Loucy (cell line): ENCODE measurements at regions not wholly inside any gene's neighbourhood (a gene's known extent, or its start where the extent isn't known, plus 50 kb on each side); places are given as distances from the start of the nearest gene placed in this dataset.

Experiments
- H2AFZ ChIP-seq: fragments of 200-600 bp; sonication (generic); 2 replicates; pipeline ENCODE4 v1.6.0; 2016; ENCODE audit warnings: antibody characterized with exemption, mild to moderate bottlenecking, low read length, moderate library complexity
- H3F3A ChIP-seq: fragments of 200-600 bp; 2 replicates; pipeline ENCODE4 v1.6.0; 2016; ENCODE audit warnings: antibody characterized with exemption, low read depth, mild to moderate bottlenecking
- H3K27me3 ChIP-seq: fragments of 200-600 bp; sonication (generic); 2 replicates; pipeline ENCODE4 v1.6.1; 2014; ENCODE audit warnings: low read length, mild to moderate bottlenecking; ENCODE audit not compliant: insufficient read depth, poor library complexity, severe bottlenecking
- H3K36me3 ChIP-seq: fragments of 200-600 bp; sonication (generic); 2 replicates; pipeline ENCODE4 v1.6.1; 2016; ENCODE audit warnings: low read length; ENCODE audit not compliant: insufficient read depth
- H3K4me1 ChIP-seq: fragments of 200-600 bp; sonication (generic); 2 replicates; pipeline ENCODE4 v1.5.1; 2014; ENCODE audit warnings: low read length, mild to moderate bottlenecking; ENCODE audit not compliant: insufficient read depth, poor library complexity, severe bottlenecking
- H3K4me2 ChIP-seq: fragments of 200-600 bp; sonication (generic); 2 replicates; pipeline ENCODE4 v1.6.0; 2014; ENCODE audit warnings: antibody characterized with exemption, low read length, low read depth, mild to moderate bottlenecking; ENCODE audit not compliant: poor library complexity, severe bottlenecking
- H3K4me3 ChIP-seq: fragments of 200-600 bp; sonication (generic); 2 replicates; pipeline ENCODE4 v1.5.1; 2014; ENCODE audit warnings: low read length, mild to moderate bottlenecking, mixed read lengths; ENCODE audit not compliant: poor library complexity, severe bottlenecking
- H3K79me2 ChIP-seq: fragments of 200-600 bp; sonication (generic); 2 replicates; pipeline ENCODE4 v1.6.1; 2014; ENCODE audit warnings: low read length; ENCODE audit not compliant: insufficient read depth
- H3K9ac ChIP-seq: fragments of 200-600 bp; sonication (generic); 2 replicates; pipeline ENCODE4 v1.6.0; 2014; ENCODE audit warnings: mild to moderate bottlenecking, low read depth, low read length, moderate library complexity; ENCODE audit not compliant: poor library complexity, severe bottlenecking
- H3K9me2 ChIP-seq: fragments of 200-600 bp; sonication (generic); replicated peaks from 2 replicates; pipeline ENCODE4 v1.6.1; 2016; ENCODE audit warnings: low read depth, low read length, mixed read lengths
- H3K9me3 ChIP-seq: fragments of 200-600 bp; sonication (generic); 2 replicates; pipeline ENCODE4 v1.6.1; 2014; ENCODE audit warnings: mild to moderate bottlenecking, antibody characterized with exemption, low read length, low read depth; ENCODE audit not compliant: insufficient read depth
- H4K20me1 ChIP-seq: fragments of 200-600 bp; sonication (generic); 2 replicates; pipeline ENCODE4 v1.6.0; 2014; ENCODE audit warnings: antibody characterized with exemption, low read length, mild to moderate bottlenecking; ENCODE audit not compliant: insufficient read depth, poor library complexity, severe bottlenecking
- CTCF ChIP-seq: fragments of 200-600 bp; sonication (generic); conservative IDR thresholded peaks from 2 replicates; pipeline ENCODE4 v1.5.1; 2014; ENCODE audit warnings: mild to moderate bottlenecking, antibody characterized with exemption, low read length
- EZH2phosphoT487 ChIP-seq: fragments of 200-600 bp; IDR thresholded peaks from 2 replicates; pipeline ENCODE4 v1.6.1; 2018; ENCODE audit warnings: antibody characterized with exemption, mild to moderate bottlenecking, moderate library complexity, borderline replicate concordance

GRCh38 chr1:184228558-184228957, 158.3 kb upstream of the C1orf21 start:
- Histone ChIP-seq H3K9me3 (no peaks in the 10 kb centered on the region), H3K9me2 (no peaks in the 10 kb centered on the region), H4K20me1 (no peaks in the 10 kb centered on the region), H3K4me1 (no peaks in the 10 kb centered on the region), H3F3A (no peaks in the 10 kb centered on the region), H3K27me3 (no peaks in the 10 kb centered on the region), H3K9ac (no peak overlapping the region), H3K4me3 (no peak overlapping the region), H3K79me2 (no peaks in the 10 kb centered on the region), H3K4me2 (no peak overlapping the region), H2AFZ (no peak overlapping the region), H3K36me3 (no peaks in the 10 kb centered on the region)
- TF ChIP-seq EZH2phosphoT487, result no peak
- no peak for TF ChIP-seq CTCF

- Histone ChIP-seq H3K27me3 (no peaks in the 10 kb centered on the region), H3K4me3 (no peak overlapping the region), H3K9me3 (no peaks in the 10 kb centered on the region), H3K9ac (no peak overlapping the region), H3F3A (no peaks in the 10 kb centered on the region), H2AFZ (no peak overlapping the region), H3K79me2 (no peaks in the 10 kb centered on the region), H4K20me1 (no peaks in the 10 kb centered on the region), H3K9me2 (no peaks in the 10 kb centered on the region), H3K4me2 (no peak overlapping the region), H3K4me1 (no peaks in the 10 kb centered on the region), H3K36me3 (no peaks in the 10 kb centered on the region)
- TF ChIP-seq EZH2phosphoT487 (no peak), CTCF (no peak)
Observed at GRCh38 chr1:184237588-184237987, 149.2 kb upstream of the C1orf21 start.

GRCh38 chr1:184241446-184241845, 145.4 kb upstream of the C1orf21 start:
- Histone ChIP-seq H3K27me3 (no peaks in the 10 kb centered on the region), H3K36me3 (no peaks in the 10 kb centered on the region), H3K9ac (no peak overlapping the region), H3K4me1 (no peaks in the 10 kb centered on the region), H3K9me3 (no peaks in the 10 kb centered on the region), H3K79me2 (no peaks in the 10 kb centered on the region), H3K9me2 (no peaks in the 10 kb centered on the region), H3F3A (no peaks in the 10 kb centered on the region), H3K4me3 (no peak overlapping the region), H4K20me1 (no peaks in the 10 kb centered on the region), H3K4me2 (no peak overlapping the region), H2AFZ (no peak overlapping the region)
- TF ChIP-seq EZH2phosphoT487 (no peak), CTCF (no peak)
